ENCODE measurements at regions not wholly inside any gene's neighbourhood (a gene's known extent, or its start where the extent isn't known, plus 50 kb on each side); places are given as distances from the start of the nearest gene placed in this dataset.

- Histone ChIP-seq H3K27me3 (replicated peaks; ENCODE audit: insufficient read depth) (no peaks in the 10 kb centered on the region), H4K20me1 (ENCODE audit: insufficient read depth) (no peaks in the 10 kb centered on the region), H3K9me2 (ENCODE audit: insufficient read depth) (no peaks in the 10 kb centered on the region; the same call in 1 of the 2 replicates), H3K9ac (no peak overlapping the region), H3K27ac (no peak overlapping the region), H3K9me3 (ENCODE audit: low read depth) (no peaks in the 10 kb centered on the region), H2AFZ (no peak overlapping the region), H3F3A (ENCODE audit: insufficient read depth) (no peaks in the 10 kb centered on the region), H3K4me2 (ENCODE audit: unreplicated experiment) (no peak overlapping the region), H3K36me3 (ENCODE audit: low read depth) (no peaks in the 10 kb centered on the region), H3K4me3 (no peak overlapping the region), H3K4me1 (ENCODE audit: insufficient read depth) (no peaks in the 10 kb centered on the region), H3K79me2 (ENCODE audit: insufficient read depth) (no peaks in the 10 kb centered on the region)
- TF ChIP-seq EZH2 (IDR thresholded peaks at IDR 0.05; ENCODE audit: insufficient read depth, poor library complexity, severe bottlenecking) = no peak
- TF ChIP-seq EZH2phosphoT487 (IDR thresholded peaks at IDR 0.05; ENCODE audit: insufficient read depth, low read depth) = no peak
- WGBS, 2 experiments (ENCODE audit: low coverage in 1 of 2, low lambda C conversion rate in 2 of 2, missing lambda C conversion rate in 2 of 2) = 38 to 55% methylated on average over 3 of the region's 3 CpGs
- in situ Hi-C loops (cut with MboI) = no loop called here
- no peak for DNase-seq
These were observed 275.1 kb upstream of the FSIP2 start for GRCh38 chr2:185463481-185463880.

DNA sequence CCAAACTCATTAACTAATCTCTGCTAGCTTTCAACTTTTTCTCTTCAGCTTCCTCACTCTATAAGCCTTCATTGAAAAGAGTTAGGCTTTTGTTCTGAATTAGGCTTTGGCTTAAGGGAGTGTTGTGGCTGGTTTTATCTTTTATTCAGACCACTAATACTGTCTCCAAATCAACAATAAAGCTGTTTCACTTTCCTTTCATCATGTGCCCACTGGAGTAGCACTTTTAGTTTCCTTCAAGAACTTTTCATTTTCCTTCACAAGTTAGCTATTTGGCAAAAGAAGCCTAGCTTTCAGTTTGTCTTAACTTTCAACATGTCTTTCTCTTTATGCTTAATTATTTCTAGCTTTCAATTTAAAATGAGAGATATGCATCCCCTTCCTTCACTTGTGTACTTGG, 271.7 kb upstream of the FSIP2 start:
- Histone ChIP-seq H3K79me2 (ENCODE audit: insufficient read depth) (no peaks in the 10 kb centered on the region), H3K9ac (no peak overlapping the region), H3F3A (ENCODE audit: insufficient read depth) (no peaks in the 10 kb centered on the region), H2AFZ (no peak overlapping the region), H3K27ac (no peak overlapping the region), H3K27me3 (replicated peaks; ENCODE audit: insufficient read depth) (no peaks in the 10 kb centered on the region), H3K36me3 (ENCODE audit: low read depth) (no peaks in the 10 kb centered on the region), H3K4me3 (no peak overlapping the region), H3K9me2 (ENCODE audit: insufficient read depth) (no peaks in the 10 kb centered on the region), H3K4me2 (ENCODE audit: unreplicated experiment) (no peak overlapping the region), H3K9me3 (ENCODE audit: low read depth) (no peaks in the 10 kb centered on the region), H3K4me1 (ENCODE audit: insufficient read depth) (no peaks in the 10 kb centered on the region), H4K20me1 (ENCODE audit: insufficient read depth) (no peaks in the 10 kb centered on the region)
- in situ Hi-C loops (cut with MboI) = no loop called here
- no peak for DNase-seq
- TF ChIP-seq EZH2 (IDR thresholded peaks at IDR 0.05; ENCODE audit: insufficient read depth, poor library complexity, severe bottlenecking) (no peak), EZH2phosphoT487 (IDR thresholded peaks at IDR 0.05; ENCODE audit: insufficient read depth, low read depth) (no peak)

DNA sequence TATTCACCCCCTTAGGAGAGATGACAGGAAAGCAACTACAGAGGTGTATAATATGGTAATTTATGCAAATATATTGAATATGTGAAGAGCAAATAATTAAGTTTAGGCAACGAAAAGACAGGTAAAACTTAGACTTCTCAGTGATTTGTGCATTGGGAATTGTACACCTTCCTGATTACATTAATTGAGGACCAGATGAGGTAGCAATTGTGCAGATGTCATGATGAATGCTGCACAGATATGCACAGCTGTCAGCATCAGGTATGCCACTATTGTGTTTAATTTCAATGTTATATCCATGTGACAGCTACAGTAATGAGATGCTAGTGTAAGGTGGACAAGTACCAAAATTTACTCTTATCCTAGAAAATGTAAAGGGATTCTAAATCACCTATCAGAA, 267.2 kb upstream of the FSIP2 start:
- H3K4me2 ChIP-seq (ENCODE audit: unreplicated experiment) = no peak overlapping the region
- in situ Hi-C loops (cut with MboI) = no loop called here
- no peaks in the 10 kb centered on the region for H3K36me3 ChIP-seq (ENCODE audit: low read depth)
- no peak overlapping the region for H3K9ac ChIP-seq
- no peaks in the 10 kb centered on the region for H4K20me1 ChIP-seq (ENCODE audit: insufficient read depth)
- H3F3A ChIP-seq (ENCODE audit: insufficient read depth) = no peaks in the 10 kb centered on the region
- TF ChIP-seq EZH2phosphoT487 (IDR thresholded peaks at IDR 0.05; ENCODE audit: insufficient read depth, low read depth) (no peak), EZH2 (IDR thresholded peaks at IDR 0.05; ENCODE audit: insufficient read depth, poor library complexity, severe bottlenecking) (no peak)
- H3K27ac ChIP-seq = no peak overlapping the region
- WGBS, 2 experiments (ENCODE audit: low coverage in 1 of 2, low lambda C conversion rate in 2 of 2, missing lambda C conversion rate in 2 of 2) = 30 to 52% methylated on average over 1 of the region's 1 CpG
- DNase-seq = no peak
- no peaks in the 10 kb centered on the region for H3K9me2 ChIP-seq (ENCODE audit: insufficient read depth)
- no peak overlapping the region for H3K4me3 ChIP-seq
- H3K9me3 ChIP-seq (ENCODE audit: low read depth) = no peaks in the 10 kb centered on the region
- no peak overlapping the region for H2AFZ ChIP-seq
- no peaks in the 10 kb centered on the region for H3K4me1 ChIP-seq (ENCODE audit: insufficient read depth)
- no peaks in the 10 kb centered on the region for H3K27me3 ChIP-seq (replicated peaks; ENCODE audit: insufficient read depth)
- no peaks in the 10 kb centered on the region for H3K79me2 ChIP-seq (ENCODE audit: insufficient read depth)

DNA sequence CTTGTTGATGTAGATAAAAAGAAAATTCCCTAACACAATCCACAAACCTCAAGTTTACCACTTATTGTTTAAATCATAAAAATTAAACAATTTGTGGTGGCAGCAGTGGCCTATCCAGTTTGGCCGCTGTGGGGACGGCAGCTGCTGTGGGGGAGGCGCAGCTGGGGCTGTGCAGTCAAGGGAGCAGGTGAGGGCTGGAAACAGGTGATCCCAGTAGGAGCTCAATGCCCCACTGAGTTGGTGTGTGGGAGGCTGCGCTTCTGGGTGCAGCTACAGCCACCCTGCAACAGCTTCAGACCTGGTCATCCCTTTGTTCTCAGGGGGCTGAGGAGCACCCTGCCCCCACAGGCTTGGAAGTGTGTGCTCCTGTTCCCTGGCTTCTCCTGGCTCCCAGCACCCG, 266.0 kb upstream of the FSIP2 start:
- in situ Hi-C loops (cut with MboI) = no loop called here

DNA sequence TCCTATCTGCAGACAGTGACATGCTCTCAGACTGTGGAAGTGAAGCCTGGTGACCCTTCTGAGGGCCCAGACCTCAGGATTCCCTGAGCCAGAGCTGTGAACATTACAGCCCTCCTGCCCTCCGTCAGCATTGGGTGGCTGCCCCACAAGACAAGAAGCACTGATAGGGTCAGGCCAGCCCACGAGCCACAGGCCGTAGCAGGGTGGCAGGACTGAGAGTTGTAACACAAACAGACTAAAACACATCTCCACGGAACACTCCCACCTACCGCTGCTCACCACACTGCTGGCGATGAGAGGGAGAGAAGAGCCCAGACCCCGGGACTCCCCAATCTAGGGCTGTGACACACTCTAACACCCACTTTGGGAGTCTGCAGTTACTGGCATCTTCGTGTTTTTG, 264.8 kb upstream of the FSIP2 start:
- no peaks in the 10 kb centered on the region for H3K36me3 ChIP-seq (ENCODE audit: low read depth)
- DNase-seq = no peak
- in situ Hi-C loops (cut with MboI) = no loop called here
- H3K27me3 ChIP-seq (replicated peaks; ENCODE audit: insufficient read depth) = no peaks in the 10 kb centered on the region
- H4K20me1 ChIP-seq (ENCODE audit: insufficient read depth) = no peaks in the 10 kb centered on the region
- no peaks in the 10 kb centered on the region for H3K9me2 ChIP-seq (ENCODE audit: insufficient read depth)
- H3K9ac ChIP-seq = no peak overlapping the region
- H3K79me2 ChIP-seq (ENCODE audit: insufficient read depth) = no peaks in the 10 kb centered on the region
- H3K9me3 ChIP-seq (ENCODE audit: low read depth) = no peaks in the 10 kb centered on the region
- TF ChIP-seq EZH2 (IDR thresholded peaks at IDR 0.05; ENCODE audit: insufficient read depth, poor library complexity, severe bottlenecking) (no peak), EZH2phosphoT487 (IDR thresholded peaks at IDR 0.05; ENCODE audit: insufficient read depth, low read depth) (no peak)
- 48 to 52% methylated on average over 8 of the region's 8 CpGs for WGBS, 2 experiments (ENCODE audit: low coverage in 1 of 2, low lambda C conversion rate in 2 of 2, missing lambda C conversion rate in 2 of 2)
- no peak overlapping the region for H3K4me2 ChIP-seq (ENCODE audit: unreplicated experiment)
- no peak overlapping the region for H3K27ac ChIP-seq
- H3K4me3 ChIP-seq = no peak overlapping the region
- H3F3A ChIP-seq (ENCODE audit: insufficient read depth) = no peaks in the 10 kb centered on the region
- no peaks in the 10 kb centered on the region for H3K4me1 ChIP-seq (ENCODE audit: insufficient read depth)
- no peak overlapping the region for H2AFZ ChIP-seq

More for the DNA sequence above, 266.0 kb upstream of the FSIP2 start:
- H3K79me2 ChIP-seq (ENCODE audit: insufficient read depth) = no peaks in the 10 kb centered on the region
- no peaks in the 10 kb centered on the region for H3K36me3 ChIP-seq (ENCODE audit: low read depth)
- H3K4me3 ChIP-seq = no peak overlapping the region
- H3K9me2 ChIP-seq (ENCODE audit: insufficient read depth) = no peaks in the 10 kb centered on the region
- H4K20me1 ChIP-seq (ENCODE audit: insufficient read depth) = no peaks in the 10 kb centered on the region
- 32 to 39% methylated on average over 5 of the region's 5 CpGs for WGBS, 2 experiments (ENCODE audit: low coverage in 1 of 2, low lambda C conversion rate in 2 of 2, missing lambda C conversion rate in 2 of 2)
- no peak overlapping the region for H3K4me2 ChIP-seq (ENCODE audit: unreplicated experiment)
- no peaks in the 10 kb centered on the region for H3K27me3 ChIP-seq (replicated peaks; ENCODE audit: insufficient read depth)
- no peaks in the 10 kb centered on the region for H3F3A ChIP-seq (ENCODE audit: insufficient read depth)
- no peak for TF ChIP-seq EZH2 (IDR thresholded peaks at IDR 0.05; ENCODE audit: insufficient read depth, poor library complexity, severe bottlenecking)
- no peak for TF ChIP-seq EZH2phosphoT487 (IDR thresholded peaks at IDR 0.05; ENCODE audit: insufficient read depth, low read depth)
- no peak for DNase-seq
- no peaks in the 10 kb centered on the region for H3K9me3 ChIP-seq (ENCODE audit: low read depth)
- no peak overlapping the region for H2AFZ ChIP-seq
- no peak overlapping the region for H3K9ac ChIP-seq
- no peaks in the 10 kb centered on the region for H3K4me1 ChIP-seq (ENCODE audit: insufficient read depth)
- no peak overlapping the region for H3K27ac ChIP-seq

Data from GM23248 (cell line).